ENCODE measurements at regions not wholly inside any gene's neighbourhood (a gene's known extent, or its start where the extent isn't known, plus 50 kb on each side); places are given as distances from the start of the nearest gene placed in this dataset.
A peak's percentile ranks its signal among the peaks of the same experiment; 100 is the strongest.

- in situ Hi-C loops (cut with HindIII; ENCODE audit: low pct_ligation_motif_present, low sequenced_read_pairs) = no loop called here
- no peak overlapping the region for H3K27ac ChIP-seq
- no peaks in the 10 kb centered on the region for H3K36me3 ChIP-seq (replicated peaks)
- DNase-seq = no peak
- no peak overlapping the region for H3K4me3 ChIP-seq (ENCODE audit: low read depth, low read length)
- no peaks in the 10 kb centered on the region for H3K27me3 ChIP-seq (replicated peaks)
- TF ChIP-seq, protein P1, sequence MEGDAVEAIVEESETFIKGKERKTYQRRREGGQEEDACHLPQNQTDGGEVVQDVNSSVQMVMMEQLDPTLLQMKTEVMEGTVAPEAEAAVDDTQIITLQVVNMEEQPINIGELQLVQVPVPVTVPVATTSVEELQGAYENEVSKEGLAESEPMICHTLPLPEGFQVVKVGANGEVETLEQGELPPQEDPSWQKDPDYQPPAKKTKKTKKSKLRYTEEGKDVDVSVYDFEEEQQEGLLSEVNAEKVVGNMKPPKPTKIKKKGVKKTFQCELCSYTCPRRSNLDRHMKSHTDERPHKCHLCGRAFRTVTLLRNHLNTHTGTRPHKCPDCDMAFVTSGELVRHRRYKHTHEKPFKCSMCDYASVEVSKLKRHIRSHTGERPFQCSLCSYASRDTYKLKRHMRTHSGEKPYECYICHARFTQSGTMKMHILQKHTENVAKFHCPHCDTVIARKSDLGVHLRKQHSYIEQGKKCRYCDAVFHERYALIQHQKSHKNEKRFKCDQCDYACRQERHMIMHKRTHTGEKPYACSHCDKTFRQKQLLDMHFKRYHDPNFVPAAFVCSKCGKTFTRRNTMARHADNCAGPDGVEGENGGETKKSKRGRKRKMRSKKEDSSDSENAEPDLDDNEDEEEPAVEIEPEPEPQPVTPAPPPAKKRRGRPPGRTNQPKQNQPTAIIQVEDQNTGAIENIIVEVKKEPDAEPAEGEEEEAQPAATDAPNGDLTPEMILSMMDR (IDR thresholded peaks at IDR 0.05; ENCODE audit: low read depth, low read length, missing control alignments) = peak; percentile 61
Observed at GRCh38 chr3:8336456-8336855, 165.2 kb upstream of the LMCD1 start.

DNA sequence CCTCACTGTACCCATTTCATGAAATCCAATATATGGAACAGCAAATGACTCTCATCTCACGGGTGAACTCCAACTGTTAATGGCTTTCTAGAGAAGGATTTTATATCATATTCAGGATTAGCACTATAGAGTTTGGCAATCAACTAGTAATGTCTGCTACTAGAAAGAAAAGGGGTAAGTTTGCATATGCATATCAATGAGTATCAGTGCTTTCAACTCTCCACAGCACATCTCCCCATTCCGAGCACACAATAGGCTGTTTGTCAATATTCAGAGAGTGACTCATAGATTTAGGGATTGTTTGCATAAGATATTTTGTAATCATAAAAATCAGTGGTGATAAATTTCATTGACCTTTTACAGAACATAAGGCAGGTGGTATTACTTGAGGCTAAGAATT, 163.2 kb upstream of the LMCD1 start:
- TF ChIP-seq, protein P1 (IDR thresholded peaks at IDR 0.05; ENCODE audit: low read depth, low read length, missing control alignments) = no peak
- Histone ChIP-seq H3K36me3 (replicated peaks) (no peaks in the 10 kb centered on the region), H3K27me3 (replicated peaks) (no peaks in the 10 kb centered on the region), H3K27ac (no peak overlapping the region), H3K4me3 (ENCODE audit: low read depth, low read length) (no peak overlapping the region)
- in situ Hi-C loops (cut with HindIII; ENCODE audit: low pct_ligation_motif_present, low sequenced_read_pairs) = no loop called here
- no peak for DNase-seq

GRCh38 chr3:8341821-8342247, 159.8 kb upstream of the LMCD1 start:
- no peak for DNase-seq
- Histone ChIP-seq H3K4me3 (ENCODE audit: low read depth, low read length) (no peak overlapping the region), H3K36me3 (replicated peaks) (no peaks in the 10 kb centered on the region), H3K27ac (no peak overlapping the region), H3K27me3 (replicated peaks) (no peaks in the 10 kb centered on the region)
- TF ChIP-seq, protein P1 (IDR thresholded peaks at IDR 0.05; ENCODE audit: low read depth, low read length, missing control alignments) = no peak
- in situ Hi-C loops (cut with HindIII; ENCODE audit: low pct_ligation_motif_present, low sequenced_read_pairs) = no loop called here

DNA sequence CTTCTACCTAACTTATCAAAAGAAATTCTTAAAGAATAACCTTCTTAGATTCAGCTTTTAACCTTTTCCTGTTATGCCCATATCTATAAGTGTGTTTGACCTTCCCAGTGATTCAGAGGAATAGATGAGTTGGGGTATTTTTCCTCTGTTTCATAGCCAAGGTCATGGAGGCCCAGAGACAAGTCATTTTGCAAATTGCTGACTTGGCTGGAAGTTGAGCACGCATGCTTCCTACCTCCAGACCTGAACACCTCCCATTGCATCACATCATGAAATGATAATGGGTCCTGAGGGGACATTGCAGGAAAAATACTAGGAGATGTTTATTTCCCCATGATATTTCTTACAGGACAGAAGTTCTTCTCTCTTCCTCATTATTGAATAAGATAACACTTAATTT, 158.6 kb upstream of the LMCD1 start:
- no peaks in the 10 kb centered on the region for H3K27me3 ChIP-seq (replicated peaks)
- in situ Hi-C loops (cut with HindIII; ENCODE audit: low pct_ligation_motif_present, low sequenced_read_pairs) = no loop called here
- no peaks in the 10 kb centered on the region for H3K36me3 ChIP-seq (replicated peaks)
- H3K4me3 ChIP-seq (ENCODE audit: low read depth, low read length) = no peak overlapping the region
- TF ChIP-seq, protein P1 (IDR thresholded peaks at IDR 0.05; ENCODE audit: low read depth, low read length, missing control alignments) = no peak
- no peak overlapping the region for H3K27ac ChIP-seq
- no peak for DNase-seq

- in situ Hi-C loops (cut with HindIII; ENCODE audit: low pct_ligation_motif_present, low sequenced_read_pairs) = no loop called here
- Histone ChIP-seq H3K36me3 (replicated peaks) (no peaks in the 10 kb centered on the region), H3K27me3 (replicated peaks) (no peaks in the 10 kb centered on the region), H3K4me3 (ENCODE audit: low read depth, low read length) (no peak overlapping the region), H3K27ac (no peak overlapping the region)
- TF ChIP-seq, protein P1 (IDR thresholded peaks at IDR 0.05; ENCODE audit: low read depth, low read length, missing control alignments) = no peak
- DNase-seq = no peak
Observed at GRCh38 chr3:8345398-8345797, 156.2 kb upstream of the LMCD1 start.

DNA sequence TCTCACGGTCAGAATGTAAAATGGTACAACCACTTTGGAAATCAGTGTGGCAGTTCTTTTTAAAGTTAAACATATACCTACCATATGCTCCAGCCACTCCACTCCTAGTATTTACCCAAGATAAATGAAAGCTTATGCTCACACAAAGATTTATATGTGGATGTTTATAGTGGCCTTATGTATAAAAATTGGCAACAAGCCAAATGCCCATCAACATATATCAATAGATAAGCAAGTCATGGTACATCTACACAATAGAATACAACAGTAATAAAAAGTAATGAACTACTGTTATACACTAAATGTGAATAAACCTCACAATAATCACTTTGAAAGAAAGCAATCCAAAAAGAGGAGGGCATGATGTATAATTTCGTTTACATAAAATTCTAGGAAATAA, 153.5 kb upstream of the LMCD1 start:
- TF ChIP-seq, protein P1 (IDR thresholded peaks at IDR 0.05; ENCODE audit: low read depth, low read length, missing control alignments) = no peak
- H3K27me3 ChIP-seq (replicated peaks) = no peaks in the 10 kb centered on the region
- no peak overlapping the region for H3K27ac ChIP-seq
- no peak for DNase-seq
- in situ Hi-C loops (cut with HindIII; ENCODE audit: low pct_ligation_motif_present, low sequenced_read_pairs) = no loop called here
- no peak overlapping the region for H3K4me3 ChIP-seq (ENCODE audit: low read depth, low read length)
- H3K36me3 ChIP-seq (replicated peaks) = no peaks in the 10 kb centered on the region

Data from brain microvascular endothelial cell (primary cell).